Caco-2 (cell line): ENCODE measurements at regions not wholly inside any gene's neighbourhood (a gene's known extent, or its start where the extent isn't known, plus 50 kb on each side); places are given as distances from the start of the nearest gene placed in this dataset.

Experiments
- BruUV-seq: library from RNA; stranded (reverse); fragments of 400-500 nt; replicated peaks from 2 replicates; lab custom pipeline; 2021; lab: Mats Ljungman, UMichigan
- CTCF ChIA-PET: fragments of 300-600 bp; sonication (Branson Sonifier 250); formaldehyde crosslinking; loops from one replicate; lab custom pipeline; 2022; ENCODE audit warnings: antibody characterized with exemption; lab: Charles Lee
- POLR2A ChIA-PET: fragments of 300-600 bp; sonication (Branson Sonifier 250); formaldehyde crosslinking; loops from one replicate; lab custom pipeline; 2022; ENCODE audit warnings: antibody characterized with exemption; lab: Charles Lee
- DNase-seq, 2 experiments: peaks; one replicate each; pipeline versions ENCODE4 v3.0.0 to v3.0.0-alpha.2; 2020 to 2022
- H3K27me3 ChIP-seq: replicated peaks from 2 replicates; pipeline ENCODE4 v1.6.0; 2011; ENCODE audit warnings: low read length; ENCODE audit not compliant: control insufficient read depth, insufficient read depth
- H3K36me3 ChIP-seq: 2 replicates; pipeline ENCODE4 v1.5.1; 2011; ENCODE audit warnings: low read length; ENCODE audit not compliant: control insufficient read depth, insufficient read depth
- H3K4me1 ChIP-seq: fragments of 250-450 bp; sonication (Bioruptor Pico); 2 replicates; pipeline ENCODE4 v1.5.1; 2020; ENCODE audit warnings: mild to moderate bottlenecking
- H3K4me3 ChIP-seq: 2 replicates; pipeline ENCODE4 v1.5.1; 2011; ENCODE audit warnings: low read depth, mild to moderate bottlenecking, control low read depth, low read length
- H3K9me3 ChIP-seq: fragments of 250-450 bp; sonication (Bioruptor Pico); 2 replicates; pipeline ENCODE4 v1.5.1; 2020; ENCODE audit warnings: mild to moderate bottlenecking, moderate library complexity
- H3K27ac Mint-ChIP-seq: one replicate; pipeline ENCODE4 v1.8.0; 2022; ENCODE audit warnings: mixed read lengths; ENCODE audit not compliant: unreplicated experiment
- H3K27me3 Mint-ChIP-seq: one replicate; pipeline ENCODE4 v1.8.0; 2022; ENCODE audit warnings: mixed read lengths; ENCODE audit not compliant: insufficient read depth, unreplicated experiment
- H3K36me3 Mint-ChIP-seq: one replicate; pipeline ENCODE4 v1.8.0; 2022; ENCODE audit warnings: mild to moderate bottlenecking, mixed read lengths; ENCODE audit not compliant: insufficient read depth, unreplicated experiment
- H3K4me1 Mint-ChIP-seq: one replicate; pipeline ENCODE4 v1.8.0; 2022; ENCODE audit warnings: low read depth, mixed read lengths; ENCODE audit not compliant: unreplicated experiment
- H3K4me3 Mint-ChIP-seq: one replicate; pipeline ENCODE4 v1.8.0; 2022; ENCODE audit warnings: mild to moderate bottlenecking, moderate library complexity, mixed read lengths; ENCODE audit not compliant: unreplicated experiment
- H3K9me3 Mint-ChIP-seq: one replicate; pipeline ENCODE4 v1.8.0; 2022; ENCODE audit warnings: mixed read lengths; ENCODE audit not compliant: unreplicated experiment
- CTCF ChIP-seq, 2 experiments: fragments of 200-600 bp in 1 of 2; IDR thresholded peaks; 1 replicate in 1 of 2; 2 replicates in 1 of 2; pipeline versions ENCODE4 v1.5.1 to v1.8.0; 2011 to 2022; ENCODE audit warnings: antibody characterized with exemption in 1 of 2, control low read depth in 1 of 2, inconsistent platforms in 1 of 2, low read depth in 1 of 2, low read length in 1 of 2, mild to moderate bottlenecking in 1 of 2, moderate library complexity in 1 of 2; ENCODE audit not compliant: insufficient read depth in 1 of 2, severe bottlenecking in 1 of 2, unreplicated experiment in 1 of 2
- intact Hi-C: fragments of 100-400 bp; cut with micrococcal nuclease; formaldehyde crosslinking; loops from one replicate; pipeline ENCODE4 v1.10.0; 2022; ENCODE audit not compliant: unreplicated experiment

- H3K36me3 Mint-ChIP-seq = no peaks in the 10 kb centered on the region
- no peaks in the 10 kb centered on the region for H3K9me3 Mint-ChIP-seq
- intact Hi-C loops = no loop called here
- no peaks in the 10 kb centered on the region for H3K36me3 ChIP-seq
- H3K27me3 ChIP-seq = no peaks in the 10 kb centered on the region
- H3K9me3 ChIP-seq = no peaks in the 10 kb centered on the region
- no peaks in the 10 kb centered on the region for H3K27me3 Mint-ChIP-seq
- ChIA-PET POLR2A (no interaction called here), CTCF (no interaction called here)
- H3K4me3 Mint-ChIP-seq = no peak overlapping the region
- no peaks in the 10 kb centered on the region for H3K4me1 ChIP-seq
- no peak for TF ChIP-seq CTCF (IDR thresholded peaks at IDR 0.05; ENCODE audit: insufficient read depth in 1 of 2, low read depth in 1 of 2, low read length in 1 of 2, severe bottlenecking in 1 of 2, unreplicated experiment in 1 of 2)
- BruUV-seq = no TSS peak
- DNase-seq = no peak
- no peak overlapping the region for H3K4me3 ChIP-seq
- no peak overlapping the region for H3K27ac Mint-ChIP-seq
- no peaks in the 10 kb centered on the region for H3K4me1 Mint-ChIP-seq
Measured at GRCh38 chr3:74693251-74693650, 78.8 kb upstream of the CNTN3 start.

GRCh38 chr3:74691946-74692345 lies 77.5 kb upstream of the CNTN3 start:
- Histone ChIP-seq H3K4me1 (no peaks in the 10 kb centered on the region), H3K4me3 (no peak overlapping the region), H3K9me3 (no peaks in the 10 kb centered on the region), H3K36me3 (no peaks in the 10 kb centered on the region), H3K27me3 (no peaks in the 10 kb centered on the region)
- Mint-ChIP-seq H3K27me3 (no peaks in the 10 kb centered on the region), H3K27ac (no peak overlapping the region), H3K9me3 (no peaks in the 10 kb centered on the region), H3K4me3 (no peak overlapping the region), H3K36me3 (no peaks in the 10 kb centered on the region), H3K4me1 (no peaks in the 10 kb centered on the region)
- DNase-seq = no peak
- TF ChIP-seq CTCF (IDR thresholded peaks at IDR 0.05; ENCODE audit: insufficient read depth in 1 of 2, low read depth in 1 of 2, low read length in 1 of 2, severe bottlenecking in 1 of 2, unreplicated experiment in 1 of 2) = no peak
- ChIA-PET CTCF (no interaction called here), POLR2A (no interaction called here)
- no TSS peak for BruUV-seq
- intact Hi-C loops = no loop called here

- DNase-seq = no peak
- no peak for TF ChIP-seq CTCF (IDR thresholded peaks at IDR 0.05; ENCODE audit: insufficient read depth in 1 of 2, low read depth in 1 of 2, low read length in 1 of 2, severe bottlenecking in 1 of 2, unreplicated experiment in 1 of 2)
- no peaks in the 10 kb centered on the region for H3K36me3 Mint-ChIP-seq
- peaks cover 3% of the 10 kb centered on the region for H3K27me3 Mint-ChIP-seq
- H3K27ac Mint-ChIP-seq = no peak overlapping the region
- Histone ChIP-seq H3K36me3 (no peaks in the 10 kb centered on the region), H3K4me1 (no peaks in the 10 kb centered on the region), H3K4me3 (no peak overlapping the region), H3K9me3 (no peaks in the 10 kb centered on the region), H3K27me3 (no peaks in the 10 kb centered on the region)
- intact Hi-C loops = no loop called here
- H3K4me3 Mint-ChIP-seq = no peak overlapping the region
- H3K9me3 Mint-ChIP-seq = no peaks in the 10 kb centered on the region
- ChIA-PET POLR2A (no interaction called here), CTCF (no interaction called here)
- H3K4me1 Mint-ChIP-seq = no peaks in the 10 kb centered on the region
- BruUV-seq = no TSS peak
Measured at GRCh38 chr3:74673326-74673725, 58.9 kb upstream of the CNTN3 start.
